Bronchial epithelial cell (primary cell): ENCODE measurements at regions not wholly inside any gene's neighbourhood (a gene's known extent, or its start where the extent isn't known, plus 50 kb on each side); places are given as distances from the start of the nearest gene placed in this dataset.
A peak's percentile ranks its signal among the peaks of the same experiment; 100 is the strongest.

Experiments
- DNase-seq: peaks from one replicate; pipeline ENCODE4 v3.0.0-alpha.2; 2010; ENCODE audit warnings: low read depth
- FAIRE-seq: peaks from 2 replicates; lab custom pipeline; 2011; peaks lifted over from hg19 to GRCh38; lab: Jason Lieb, UNC
- H3K27me3 ChIP-seq: 2 replicates; pipeline ENCODE4 v1.5.1; 2011; ENCODE audit warnings: low read length; ENCODE audit not compliant: control insufficient read depth, insufficient read depth
- H3K36me3 ChIP-seq: 2 replicates; pipeline ENCODE4 v1.5.1; 2011; ENCODE audit warnings: low read length; ENCODE audit not compliant: control insufficient read depth, insufficient read depth
- H3K4me3 ChIP-seq: 2 replicates; pipeline ENCODE4 v1.5.1; 2011; ENCODE audit warnings: mild to moderate bottlenecking, low read depth, low read length, control low read depth
- TF ChIP-seq, protein P1 (sequence below): IDR thresholded peaks from 2 replicates; pipeline ENCODE4 v1.5.1; 2011; ENCODE audit warnings: mild to moderate bottlenecking, moderate library complexity, low read length, control low read depth, inconsistent platforms; ENCODE audit not compliant: insufficient read depth, severe bottlenecking

DNA sequence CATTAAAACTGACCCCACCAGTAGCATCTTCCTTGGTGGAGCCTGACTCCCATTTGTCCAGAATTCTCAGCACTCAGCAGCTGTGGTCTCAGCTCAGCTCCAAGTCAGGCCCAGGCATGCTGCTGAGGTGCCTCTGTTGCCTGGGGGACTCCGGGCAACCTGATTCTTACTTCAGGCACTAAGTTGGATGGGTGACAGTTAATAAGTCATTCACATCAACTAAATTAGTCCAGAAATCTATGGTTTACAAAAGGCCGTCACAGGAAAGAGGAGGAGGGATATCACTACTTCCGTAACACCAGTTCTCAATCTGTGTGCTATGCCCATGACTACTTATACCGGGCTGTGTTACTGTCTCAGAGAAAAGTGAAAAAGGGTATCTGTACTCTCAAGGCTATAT is 310.2 kb downstream of the SATB1 start:
- Histone ChIP-seq H3K27me3 (no peaks in the 10 kb centered on the region), H3K36me3 (no peaks in the 10 kb centered on the region), H3K4me3 (no peak overlapping the region)
- FAIRE-seq (no peak), DNase-seq (peak; percentile 91)
- TF ChIP-seq, protein P1, sequence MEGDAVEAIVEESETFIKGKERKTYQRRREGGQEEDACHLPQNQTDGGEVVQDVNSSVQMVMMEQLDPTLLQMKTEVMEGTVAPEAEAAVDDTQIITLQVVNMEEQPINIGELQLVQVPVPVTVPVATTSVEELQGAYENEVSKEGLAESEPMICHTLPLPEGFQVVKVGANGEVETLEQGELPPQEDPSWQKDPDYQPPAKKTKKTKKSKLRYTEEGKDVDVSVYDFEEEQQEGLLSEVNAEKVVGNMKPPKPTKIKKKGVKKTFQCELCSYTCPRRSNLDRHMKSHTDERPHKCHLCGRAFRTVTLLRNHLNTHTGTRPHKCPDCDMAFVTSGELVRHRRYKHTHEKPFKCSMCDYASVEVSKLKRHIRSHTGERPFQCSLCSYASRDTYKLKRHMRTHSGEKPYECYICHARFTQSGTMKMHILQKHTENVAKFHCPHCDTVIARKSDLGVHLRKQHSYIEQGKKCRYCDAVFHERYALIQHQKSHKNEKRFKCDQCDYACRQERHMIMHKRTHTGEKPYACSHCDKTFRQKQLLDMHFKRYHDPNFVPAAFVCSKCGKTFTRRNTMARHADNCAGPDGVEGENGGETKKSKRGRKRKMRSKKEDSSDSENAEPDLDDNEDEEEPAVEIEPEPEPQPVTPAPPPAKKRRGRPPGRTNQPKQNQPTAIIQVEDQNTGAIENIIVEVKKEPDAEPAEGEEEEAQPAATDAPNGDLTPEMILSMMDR = no peak

DNA sequence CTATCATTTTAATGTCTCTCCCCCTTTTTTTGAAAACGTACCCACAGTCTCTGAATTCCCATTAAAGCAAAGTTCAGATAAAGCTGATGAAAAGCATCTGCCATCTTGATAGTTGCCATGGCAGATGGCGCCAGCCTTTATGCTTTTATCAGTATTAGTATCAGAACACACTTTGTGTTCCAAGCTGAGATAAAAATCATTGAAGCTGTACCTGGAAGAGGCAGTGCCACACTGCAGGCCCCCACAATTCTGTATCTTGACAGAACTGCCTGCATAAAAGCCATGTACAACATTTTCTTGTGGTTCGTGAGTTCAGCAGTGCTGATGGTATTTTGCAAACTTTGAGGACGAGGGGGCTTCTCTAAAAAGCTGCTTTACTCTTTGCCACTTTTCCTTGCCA is 311.7 kb downstream of the SATB1 start:
- DNase-seq (no peak), FAIRE-seq (no peak)
- Histone ChIP-seq H3K36me3 (no peaks in the 10 kb centered on the region), H3K4me3 (no peak overlapping the region), H3K27me3 (no peaks in the 10 kb centered on the region)
- TF ChIP-seq, protein P1 = no peak

DNA sequence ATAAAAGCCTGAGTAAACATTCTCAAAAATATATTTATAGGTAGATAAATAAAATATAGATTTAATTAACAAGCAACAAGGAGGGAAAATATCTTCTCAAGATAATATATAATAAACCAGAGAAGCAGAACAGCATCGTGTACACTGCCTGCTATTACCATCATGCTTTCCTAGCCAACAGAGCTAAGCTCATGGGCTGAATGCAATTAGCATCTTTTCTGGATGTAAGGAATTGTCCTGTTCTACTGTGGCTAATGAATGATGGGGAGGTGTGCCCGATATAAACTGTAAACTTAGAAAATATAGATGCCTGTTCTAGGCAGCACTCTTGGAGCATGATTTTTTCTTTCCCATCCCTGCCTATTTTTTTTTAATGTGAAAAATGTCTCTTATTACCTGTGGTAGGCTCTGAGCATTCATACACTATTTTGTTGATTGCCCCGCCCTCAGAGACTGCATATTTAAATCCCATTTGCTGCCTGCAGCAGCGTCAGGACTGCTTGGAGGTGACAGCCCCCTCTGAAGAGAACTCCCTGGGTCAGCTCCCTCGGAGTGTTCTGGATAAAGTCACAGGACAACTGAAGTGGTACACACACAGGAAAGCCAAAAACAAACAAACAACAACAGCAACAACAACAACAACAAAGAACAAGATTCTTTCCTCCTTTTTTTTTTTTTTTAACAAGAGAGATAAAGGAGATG is 312.3 kb downstream of the SATB1 start:
- TF ChIP-seq, protein P1 = no peak
- FAIRE-seq = no peak
- Histone ChIP-seq H3K27me3 (no peaks in the 10 kb centered on the region), H3K36me3 (no peaks in the 10 kb centered on the region), H3K4me3 (no peak overlapping the region)
- DNase-seq = no peak

DNA sequence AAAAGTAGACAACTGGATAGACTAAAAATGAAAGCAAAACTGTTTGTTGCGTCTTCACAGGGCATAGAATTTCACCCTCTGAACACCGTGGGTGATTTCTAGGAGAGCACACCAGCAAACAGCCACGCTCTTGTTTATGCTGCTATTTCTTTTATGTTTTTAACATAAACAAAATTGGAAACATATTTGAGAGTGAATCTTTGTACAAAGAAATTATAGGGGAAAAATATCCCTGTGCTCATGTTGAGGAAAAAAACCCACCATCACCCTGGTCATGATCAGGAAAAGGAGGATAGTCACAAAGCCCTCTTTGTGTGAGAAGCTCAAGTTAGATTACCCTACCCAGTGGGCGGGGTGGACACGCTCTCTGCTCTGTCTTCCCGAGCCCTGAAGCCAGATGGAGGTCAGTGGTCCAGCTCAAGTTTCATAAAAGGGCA is 313.3 kb downstream of the SATB1 start:
- FAIRE-seq (no peak), DNase-seq (no peak)
- TF ChIP-seq, protein P1 = no peak
- Histone ChIP-seq H3K27me3 (no peaks in the 10 kb centered on the region), H3K36me3 (no peaks in the 10 kb centered on the region), H3K4me3 (no peak overlapping the region)

DNA sequence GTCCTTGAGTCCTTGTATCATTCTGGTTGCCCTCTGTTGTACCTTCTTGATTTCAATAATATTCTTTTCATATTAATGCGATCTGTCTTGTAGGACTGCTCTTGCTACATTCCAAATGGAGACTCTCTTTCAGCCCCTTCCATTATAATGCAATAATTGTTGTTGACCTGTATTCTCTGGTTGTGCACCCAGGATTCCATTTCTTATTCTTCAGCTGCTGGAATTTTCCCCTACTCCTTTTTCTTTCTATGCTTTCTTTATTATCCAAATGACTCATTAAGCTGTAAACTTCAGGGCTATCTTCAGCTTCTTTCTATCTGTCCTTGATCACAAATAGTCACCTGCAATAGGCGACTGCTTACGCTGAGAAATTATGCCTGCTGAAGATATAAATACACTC is 321.5 kb downstream of the SATB1 start:
- TF ChIP-seq, protein P1 = no peak
- FAIRE-seq (no peak), DNase-seq (no peak)
- H3K27me3 ChIP-seq = no peaks in the 10 kb centered on the region
- no peak overlapping the region for H3K4me3 ChIP-seq
- H3K36me3 ChIP-seq = no peaks in the 10 kb centered on the region

DNA sequence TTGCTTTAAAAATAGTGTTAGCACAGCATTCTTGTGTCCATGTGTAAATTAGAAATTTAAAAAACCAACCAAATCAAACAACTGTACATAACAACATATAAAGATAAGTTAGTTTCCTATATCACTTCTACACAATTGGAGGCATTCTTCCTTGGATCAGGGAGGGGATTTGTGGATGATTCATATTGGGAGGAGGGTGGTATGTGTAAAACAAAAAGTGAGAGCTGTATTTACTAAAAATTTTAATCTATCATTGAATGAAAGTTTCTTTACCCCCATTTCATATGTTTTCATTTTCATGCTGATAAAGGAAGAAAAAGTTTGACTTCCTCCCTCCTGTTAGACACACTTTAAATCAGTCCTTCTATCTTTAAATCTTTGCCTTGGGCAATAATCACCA is 325.0 kb downstream of the SATB1 start:
- no peaks in the 10 kb centered on the region for H3K36me3 ChIP-seq
- FAIRE-seq = no peak
- peak; percentile 50 for DNase-seq
- TF ChIP-seq, protein P1 = no peak
- no peaks in the 10 kb centered on the region for H3K27me3 ChIP-seq
- H3K4me3 ChIP-seq = no peak overlapping the region
